GM12873 (cell line): ENCODE measurements at regions not wholly inside any gene's neighbourhood (a gene's known extent, or its start where the extent isn't known, plus 50 kb on each side); places are given as distances from the start of the nearest gene placed in this dataset.

Experiments used
- TF ChIP-seq, protein P1 (sequence below): IDR thresholded peaks from 2 replicates; pipeline ENCODE4 v1.5.1; 2012; ENCODE audit warnings: low read depth, mild to moderate bottlenecking, moderate library complexity, low read length, control low read depth; ENCODE audit not compliant: insufficient read depth; ENCODE audit errors: missing control alignments

DNA sequence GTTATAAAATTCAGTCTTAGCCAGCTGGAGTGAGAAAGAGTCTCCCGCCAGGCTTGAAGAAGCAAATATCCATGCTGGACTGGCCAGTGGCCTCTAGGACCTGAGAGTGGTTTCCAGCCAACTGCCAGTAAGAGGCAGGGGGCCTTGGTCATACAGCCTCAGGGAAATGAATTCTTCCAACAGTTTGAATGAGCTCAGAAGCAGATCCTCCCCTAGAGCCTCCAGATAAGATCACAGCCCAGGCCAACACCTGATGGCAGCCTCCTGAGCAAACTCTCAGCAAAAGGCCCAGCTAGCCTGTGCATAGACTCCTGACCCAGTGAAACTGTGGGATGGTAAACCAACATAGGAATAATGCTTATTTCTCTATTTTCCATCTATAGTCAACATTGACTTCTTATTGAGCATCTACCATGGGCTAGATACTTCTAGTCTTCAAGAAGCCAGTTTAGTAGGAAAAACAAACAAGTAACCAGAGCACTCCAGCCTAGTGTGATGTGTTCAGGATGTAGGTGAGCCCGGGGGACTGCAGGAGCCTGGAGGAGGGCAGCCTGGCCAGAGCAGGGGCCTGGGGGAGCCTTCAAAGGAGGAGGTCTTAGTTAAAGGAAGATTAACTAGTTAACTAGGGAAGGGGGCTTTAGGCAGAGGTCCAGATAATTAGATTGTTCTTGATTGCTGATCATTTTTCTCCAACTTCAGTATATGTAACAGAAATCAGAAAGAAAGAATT lies 115.4 kb upstream of the ADO start:
- TF ChIP-seq, protein P1, sequence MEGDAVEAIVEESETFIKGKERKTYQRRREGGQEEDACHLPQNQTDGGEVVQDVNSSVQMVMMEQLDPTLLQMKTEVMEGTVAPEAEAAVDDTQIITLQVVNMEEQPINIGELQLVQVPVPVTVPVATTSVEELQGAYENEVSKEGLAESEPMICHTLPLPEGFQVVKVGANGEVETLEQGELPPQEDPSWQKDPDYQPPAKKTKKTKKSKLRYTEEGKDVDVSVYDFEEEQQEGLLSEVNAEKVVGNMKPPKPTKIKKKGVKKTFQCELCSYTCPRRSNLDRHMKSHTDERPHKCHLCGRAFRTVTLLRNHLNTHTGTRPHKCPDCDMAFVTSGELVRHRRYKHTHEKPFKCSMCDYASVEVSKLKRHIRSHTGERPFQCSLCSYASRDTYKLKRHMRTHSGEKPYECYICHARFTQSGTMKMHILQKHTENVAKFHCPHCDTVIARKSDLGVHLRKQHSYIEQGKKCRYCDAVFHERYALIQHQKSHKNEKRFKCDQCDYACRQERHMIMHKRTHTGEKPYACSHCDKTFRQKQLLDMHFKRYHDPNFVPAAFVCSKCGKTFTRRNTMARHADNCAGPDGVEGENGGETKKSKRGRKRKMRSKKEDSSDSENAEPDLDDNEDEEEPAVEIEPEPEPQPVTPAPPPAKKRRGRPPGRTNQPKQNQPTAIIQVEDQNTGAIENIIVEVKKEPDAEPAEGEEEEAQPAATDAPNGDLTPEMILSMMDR: no peak

DNA sequence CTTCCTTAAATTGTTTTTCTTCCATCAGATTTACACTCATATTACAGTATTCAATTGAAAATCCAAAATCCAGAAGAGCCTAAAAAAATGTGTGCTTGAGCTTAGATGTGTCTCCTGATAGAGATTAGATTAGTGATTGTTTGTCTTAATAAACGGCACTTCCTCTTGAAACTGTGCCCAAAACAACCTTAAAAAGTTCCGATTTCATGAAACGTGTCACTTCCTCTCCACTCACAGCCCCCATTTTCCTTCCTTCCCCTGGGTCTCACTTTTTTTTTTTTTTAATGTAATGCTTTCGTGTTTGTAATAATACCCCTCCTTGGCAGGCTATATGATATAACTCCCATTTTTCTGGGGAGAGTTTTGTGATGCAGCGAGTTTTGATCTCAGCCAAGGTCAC lies 114.8 kb upstream of the ADO start:
- TF ChIP-seq, protein P1: no peak

DNA sequence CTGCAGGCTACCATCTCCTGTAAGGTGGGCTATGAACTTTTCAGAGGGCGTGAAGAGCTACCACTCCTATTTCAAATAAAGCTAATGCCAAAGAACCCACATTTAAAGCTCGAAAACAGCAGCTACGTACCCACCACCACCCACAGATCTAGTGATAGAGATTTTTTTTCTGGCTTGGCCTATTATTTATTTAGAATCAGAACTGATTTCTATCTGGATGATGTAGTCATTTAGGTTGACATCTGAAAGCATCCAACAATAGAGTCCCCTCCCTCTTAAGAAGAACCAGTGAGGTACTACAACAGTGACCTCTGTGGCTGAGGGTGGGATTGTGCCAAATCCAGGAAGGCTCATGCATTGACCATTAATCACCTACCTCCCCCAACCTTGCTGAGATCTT lies 113.8 kb upstream of the ADO start:
- TF ChIP-seq, protein P1: peak; percentile 45

DNA sequence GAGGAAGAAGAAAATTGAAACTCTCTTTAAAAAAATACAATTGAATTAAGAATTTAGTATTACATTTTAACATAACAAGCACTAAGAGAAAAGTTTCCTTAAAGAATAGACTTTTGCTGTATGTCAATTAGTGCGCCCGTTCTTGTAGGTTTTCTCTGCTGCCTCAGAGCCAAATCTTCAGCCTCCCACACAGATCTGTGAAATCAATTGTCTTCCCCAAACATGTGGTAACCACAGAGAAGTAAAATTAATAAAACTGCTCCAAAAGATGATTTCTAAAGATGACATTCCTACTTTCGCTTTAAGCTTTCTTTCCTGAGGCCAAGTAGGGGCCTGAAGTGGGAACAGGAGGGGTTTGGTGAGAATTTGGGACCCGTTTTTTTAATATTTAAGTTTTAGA lies 113.2 kb upstream of the ADO start:
- TF ChIP-seq, protein P1: no peak

DNA sequence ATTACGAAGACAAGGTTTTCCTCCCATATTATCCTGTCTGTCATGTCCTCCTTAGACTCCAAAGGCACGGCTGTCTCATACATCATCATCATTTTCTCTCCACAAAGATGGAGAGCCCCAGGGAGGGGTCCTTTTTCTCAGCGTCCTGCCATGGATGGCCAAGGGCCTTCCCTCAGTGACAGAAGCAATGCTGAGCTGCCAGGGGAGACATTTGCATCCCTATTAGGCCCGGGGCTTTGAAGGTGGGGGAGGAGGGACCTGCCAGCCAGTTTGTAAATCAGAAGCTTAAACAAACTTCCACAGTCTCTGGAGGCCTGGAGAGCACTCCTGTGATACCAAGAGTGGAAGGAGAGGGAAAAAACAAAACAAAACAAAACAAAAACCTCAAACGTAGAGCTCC lies 112.4 kb upstream of the ADO start:
- TF ChIP-seq, protein P1: no peak

DNA sequence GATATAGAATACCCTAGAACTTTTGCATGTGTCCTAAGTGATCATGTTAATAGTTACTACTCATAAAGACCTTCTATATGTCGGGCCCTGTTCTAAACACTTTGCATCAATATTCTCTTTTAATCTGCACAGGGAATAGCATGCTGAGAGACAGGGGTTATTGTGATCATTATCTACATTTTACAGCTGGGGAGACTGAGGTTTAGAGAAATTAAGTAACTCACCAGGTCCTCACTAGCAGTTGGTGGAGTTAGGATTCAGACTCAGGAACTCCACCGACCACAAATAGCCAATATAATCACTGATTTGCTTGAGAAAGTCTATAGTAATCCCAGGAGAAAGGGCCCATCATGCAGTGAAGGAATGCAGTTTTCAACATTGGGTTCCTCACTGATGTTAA lies 111.2 kb upstream of the ADO start:
- TF ChIP-seq, protein P1: no peak

DNA sequence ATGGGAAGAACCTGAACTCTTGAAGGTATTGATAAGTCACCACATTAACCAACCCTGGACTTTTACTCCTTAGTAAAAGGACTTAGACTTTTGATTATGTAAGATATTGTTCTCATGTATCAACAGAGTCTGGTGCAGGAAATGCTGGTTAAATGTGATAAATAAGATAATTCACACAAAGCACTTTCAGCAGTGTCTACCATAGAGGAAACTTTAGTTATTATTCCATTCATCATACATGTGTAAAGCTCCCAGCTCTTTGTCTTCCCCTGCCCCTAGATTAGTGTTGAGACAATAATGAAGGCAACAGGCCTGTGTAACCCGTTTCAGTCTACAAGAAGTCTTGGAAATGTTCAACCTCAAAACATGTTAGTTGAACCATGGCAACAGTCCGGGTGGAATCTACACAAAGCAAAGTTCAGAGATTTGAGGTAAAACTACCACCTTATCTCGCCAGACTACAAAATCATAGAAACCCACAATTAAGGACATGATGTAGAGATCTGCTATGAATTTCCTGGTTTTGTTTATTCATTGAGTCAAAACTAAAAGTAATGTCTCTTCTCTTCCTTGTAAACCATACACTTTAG lies 109.9 kb upstream of the ADO start:
- TF ChIP-seq, protein P1: no peak
